Left ventricle myocardium superior (tissue), 1 donor: ENCODE measurements at regions not wholly inside any gene's neighbourhood (a gene's known extent, or its start where the extent isn't known, plus 50 kb on each side); places are given as distances from the start of the nearest gene placed in this dataset.

Experiments used
- ATAC-seq: fragments of 200-7000 bp; cut with Tn5 transposase; one replicate; pipeline ENCODE4 v1.9.1; 2020; ENCODE audit warnings: mild to moderate bottlenecking, moderate library complexity
- DNase-seq: peaks from one replicate; pipeline ENCODE4 v3.0.0-alpha.2; 2020
- intact Hi-C: fragments of 100-400 bp; cut with micrococcal nuclease; formaldehyde crosslinking; loops from one replicate; pipeline ENCODE4 v1.11.0; 2022
- donor health status: DM: no; HTN: yes; CAD: no; lungs with severe emphysema.

- DNase-seq (no peak), ATAC-seq (peak; percentile 65)
- intact Hi-C loops: no loop called here
These were observed 617.6 kb downstream of the LRFN5 start for GRCh38 chr14:42224053-42224888.

- ATAC-seq: peak; percentile 69
- intact Hi-C loops: no loop called here
- no peak for DNase-seq
These were observed 616.3 kb downstream of the LRFN5 start for GRCh38 chr14:42222924-42223471.

GRCh38 chr14:42214981-42215491 lies 608.4 kb downstream of the LRFN5 start:
- no peak for DNase-seq
- ATAC-seq: no peak
- intact Hi-C loops: no loop called here

GRCh38 chr14:42200957-42201356 lies 594.3 kb downstream of the LRFN5 start:
- ATAC-seq (no peak), DNase-seq (no peak)
- intact Hi-C loops: no loop called here

- intact Hi-C loops: no loop called here
- no peak for ATAC-seq
- no peak for DNase-seq
These were observed 591.3 kb downstream of the LRFN5 start for GRCh38 chr14:42198010-42198409.

GRCh38 chr14:42192738-42193653 lies 586.3 kb downstream of the LRFN5 start:
- no peak for ATAC-seq
- DNase-seq: no peak
- intact Hi-C loops: no loop called here

GRCh38 chr14:42190744-42191143 lies 584.1 kb downstream of the LRFN5 start:
- no peak for ATAC-seq
- intact Hi-C loops: no loop called here
- DNase-seq: no peak

- DNase-seq (no peak), ATAC-seq (no peak)
- intact Hi-C loops: no loop called here
These were observed 581.2 kb downstream of the LRFN5 start for GRCh38 chr14:42187846-42188245.

- ATAC-seq (no peak), DNase-seq (no peak)
- intact Hi-C loops: no loop called here
These were observed 579.0 kb downstream of the LRFN5 start for GRCh38 chr14:42185718-42186117.

GRCh38 chr14:42174357-42174756 lies 567.7 kb downstream of the LRFN5 start:
- DNase-seq: no peak
- intact Hi-C loops: no loop called here
- no peak for ATAC-seq

- intact Hi-C loops: no loop called here
- no peak for ATAC-seq
These were observed 566.5 kb downstream of the LRFN5 start for GRCh38 chr14:42173206-42173605.

GRCh38 chr14:42172304-42172703 lies 565.6 kb downstream of the LRFN5 start:
- no peak for DNase-seq
- intact Hi-C loops: no loop called here
- ATAC-seq: no peak

More at GRCh38 chr14:42173206-42173605, 566.5 kb downstream of the LRFN5 start:
- no peak for DNase-seq

- intact Hi-C loops: no loop called here
- DNase-seq (no peak), ATAC-seq (no peak)
These were observed 556.5 kb downstream of the LRFN5 start for GRCh38 chr14:42163136-42163535.

GRCh38 chr14:42159138-42159537 lies 552.5 kb downstream of the LRFN5 start:
- DNase-seq (no peak), ATAC-seq (no peak)
- intact Hi-C loops: no loop called here

- intact Hi-C loops: no loop called here
- ATAC-seq (no peak), DNase-seq (no peak)
These were observed 543.1 kb downstream of the LRFN5 start for GRCh38 chr14:42149609-42150261.

GRCh38 chr14:42145766-42146165 lies 539.1 kb downstream of the LRFN5 start:
- no peak for ATAC-seq
- intact Hi-C loops: no loop called here

GRCh38 chr14:42143114-42143513 lies 536.4 kb downstream of the LRFN5 start:
- intact Hi-C loops: no loop called here
- ATAC-seq (no peak), DNase-seq (no peak)

More at GRCh38 chr14:42145766-42146165, 539.1 kb downstream of the LRFN5 start:
- DNase-seq: no peak

GRCh38 chr14:42141328-42141727 lies 534.7 kb downstream of the LRFN5 start:
- intact Hi-C loops: no loop called here
- ATAC-seq (no peak), DNase-seq (no peak)

- DNase-seq (no peak), ATAC-seq (no peak)
- intact Hi-C loops: no loop called here
These were observed 534.2 kb downstream of the LRFN5 start for GRCh38 chr14:42140831-42141279.
